Ovary (tissue), 3 donors: ENCODE measurements at regions not wholly inside any gene's neighbourhood (a gene's known extent, or its start where the extent isn't known, plus 50 kb on each side); places are given as distances from the start of the nearest gene placed in this dataset.

Experiments
- POLR2A ChIP-seq: fragments of 450-650 bp; IDR thresholded peaks from one replicate; pipeline ENCODE4 v1.6.1; 2017; ENCODE audit warnings: antibody characterized with exemption, mild to moderate bottlenecking, moderate library complexity
- TF ChIP-seq, protein P1 (sequence below), 3 donors: fragments of 450-650 bp in 2 of 3; fragments of 200-600 bp in 1 of 3; IDR thresholded peaks; one replicate each; pipeline versions ENCODE4 v1.5.1 to v1.8.0; 2016 to 2022; ENCODE audit warnings: antibody characterized with exemption in 3 of 3, mild to moderate bottlenecking in 1 of 3
- donor health status: DM: no; HTN: no; CAD: no.

DNA sequence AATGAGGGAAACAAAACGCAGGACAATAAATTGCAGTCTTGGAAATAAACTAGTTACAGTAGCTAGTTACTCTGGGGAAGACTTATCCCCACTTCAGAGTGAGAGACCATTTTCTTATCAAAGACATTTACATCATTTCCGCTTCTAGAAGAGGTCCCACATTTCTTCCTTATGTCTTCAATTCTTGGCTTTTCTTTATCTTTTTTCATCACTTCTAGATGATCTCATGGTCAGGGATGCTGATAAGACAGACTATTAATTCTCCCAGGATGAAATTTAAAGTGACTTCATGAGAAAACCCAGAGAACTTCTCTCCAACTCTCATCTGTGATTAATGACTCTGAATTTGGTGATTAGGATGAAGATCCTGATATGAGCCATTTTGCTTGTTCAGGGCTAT, 229.1 kb downstream of the MTRR start:
- TF ChIP-seq POLR2A = no peak
- TF ChIP-seq, protein P1, sequence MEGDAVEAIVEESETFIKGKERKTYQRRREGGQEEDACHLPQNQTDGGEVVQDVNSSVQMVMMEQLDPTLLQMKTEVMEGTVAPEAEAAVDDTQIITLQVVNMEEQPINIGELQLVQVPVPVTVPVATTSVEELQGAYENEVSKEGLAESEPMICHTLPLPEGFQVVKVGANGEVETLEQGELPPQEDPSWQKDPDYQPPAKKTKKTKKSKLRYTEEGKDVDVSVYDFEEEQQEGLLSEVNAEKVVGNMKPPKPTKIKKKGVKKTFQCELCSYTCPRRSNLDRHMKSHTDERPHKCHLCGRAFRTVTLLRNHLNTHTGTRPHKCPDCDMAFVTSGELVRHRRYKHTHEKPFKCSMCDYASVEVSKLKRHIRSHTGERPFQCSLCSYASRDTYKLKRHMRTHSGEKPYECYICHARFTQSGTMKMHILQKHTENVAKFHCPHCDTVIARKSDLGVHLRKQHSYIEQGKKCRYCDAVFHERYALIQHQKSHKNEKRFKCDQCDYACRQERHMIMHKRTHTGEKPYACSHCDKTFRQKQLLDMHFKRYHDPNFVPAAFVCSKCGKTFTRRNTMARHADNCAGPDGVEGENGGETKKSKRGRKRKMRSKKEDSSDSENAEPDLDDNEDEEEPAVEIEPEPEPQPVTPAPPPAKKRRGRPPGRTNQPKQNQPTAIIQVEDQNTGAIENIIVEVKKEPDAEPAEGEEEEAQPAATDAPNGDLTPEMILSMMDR (IDR thresholded peaks at IDR 0.05) = no peak
